Activated CD4-positive, alpha-beta T cell treated with anti-CD3 and anti-CD28 coated beads for 4 hours (primary cell): ENCODE measurements at regions not wholly inside any gene's neighbourhood (a gene's known extent, or its start where the extent isn't known, plus 50 kb on each side); places are given as distances from the start of the nearest gene placed in this dataset.
"Not testable (repeated sequence)": the region's sequence is repeated elsewhere in the genome, so short reads cannot be mapped to it uniquely, and the experiment has no call there.

Source experiments
- DNase-seq, 2 donors: peaks; one replicate each; pipeline ENCODE4 v3.0.0-alpha.2; 2020

- DNase-seq: no peak
Measured at GRCh38 chr3:139136469-139137202, 91.9 kb upstream of the PRR23C start.

- DNase-seq: no peak
Measured at GRCh38 chr3:139140553-139140952, 95.9 kb upstream of the PRR23C start.

- not testable (repeated sequence) for DNase-seq
Measured at GRCh38 chr3:139145980-139146379, 101.3 kb upstream of the PRR23C start.

GRCh38 chr3:139151530-139151929, 106.8 kb upstream of the PRR23C start:
- DNase-seq: no peak

- DNase-seq: not testable (repeated sequence)
Measured at GRCh38 chr3:139153434-139153833, 108.7 kb upstream of the PRR23C start.

- no peak for DNase-seq
Measured at GRCh38 chr3:139157161-139157932, 112.7 kb upstream of the PRR23C start.

GRCh38 chr3:139159356-139159755, 114.7 kb upstream of the PRR23C start:
- DNase-seq: no peak

GRCh38 chr3:139173372-139174108, 128.8 kb upstream of the PRR23C start:
- no peak for DNase-seq

- no peak for DNase-seq
Measured at GRCh38 chr3:139180489-139180888, 135.8 kb upstream of the PRR23C start.

GRCh38 chr3:139182143-139182542, 137.5 kb upstream of the PRR23C start:
- DNase-seq: no peak

GRCh38 chr3:139182598-139182997, 137.9 kb upstream of the PRR23C start:
- DNase-seq: no peak

GRCh38 chr3:139185527-139185926, 140.8 kb upstream of the PRR23C start:
- DNase-seq: no peak

- DNase-seq: no peak
Measured at GRCh38 chr3:139187154-139187553, 142.5 kb upstream of the PRR23C start.

GRCh38 chr3:139187648-139188047, 143.0 kb upstream of the PRR23C start:
- no peak for DNase-seq

GRCh38 chr3:139189943-139190342, 145.3 kb upstream of the PRR23C start:
- no peak for DNase-seq

GRCh38 chr3:139194421-139194820, 149.4 kb upstream of the MRPS22 start:
- not testable (repeated sequence) for DNase-seq

- not testable (repeated sequence) for DNase-seq
Measured at GRCh38 chr3:139196146-139196545, 147.7 kb upstream of the MRPS22 start.

GRCh38 chr3:139197251-139197650, 146.6 kb upstream of the MRPS22 start:
- DNase-seq: no peak

GRCh38 chr3:139198186-139198585, 145.6 kb upstream of the MRPS22 start:
- DNase-seq: no peak

- no peak for DNase-seq
Measured at GRCh38 chr3:139198929-139199328, 144.9 kb upstream of the MRPS22 start.

- no peak for DNase-seq
Measured at GRCh38 chr3:139199421-139200010, 144.3 kb upstream of the MRPS22 start.

GRCh38 chr3:139201446-139202225, 142.2 kb upstream of the MRPS22 start:
- DNase-seq: no peak
